ENCODE measurements at regions not wholly inside any gene's neighbourhood (a gene's known extent, or its start where the extent isn't known, plus 50 kb on each side); places are given as distances from the start of the nearest gene placed in this dataset.

DNA sequence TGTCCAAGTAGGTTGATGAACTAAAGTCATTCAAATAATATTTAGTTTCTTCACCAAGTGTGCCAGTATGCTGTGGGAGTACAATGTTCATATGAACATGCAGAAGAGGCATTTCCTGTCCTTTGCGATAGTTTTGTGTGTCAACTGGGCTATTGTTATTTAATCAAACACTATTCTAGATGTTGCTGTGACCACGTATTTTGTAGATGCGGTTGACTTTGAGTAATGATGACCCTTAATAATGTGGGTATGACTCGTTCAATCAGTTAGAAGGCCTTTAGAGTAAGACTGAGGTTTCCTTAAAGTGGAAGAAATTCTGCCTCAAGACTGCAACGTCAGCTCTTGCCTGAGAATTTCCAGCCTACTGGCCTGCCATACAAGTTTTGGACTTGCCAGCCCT lies 470.7 kb upstream of the CBLB start:
- no peaks in the 10 kb centered on the region for H3K36me3 ChIP-seq (ENCODE audit: insufficient read depth in 1 of 2, low read depth in 1 of 2)
- no peak overlapping the region for H3K4me3 ChIP-seq
- WGBS, 3 donors = 92 to 95% (median 93%) methylated on average over 5 of the region's 5 CpGs
- no peaks in the 10 kb centered on the region for H3K9me3 ChIP-seq
- intact Hi-C loops (cut with DNase I) = no loop called here
- H3K4me1 ChIP-seq = peaks cover 28% of the 10 kb centered on the region
- DNase-seq (no peak), ATAC-seq (no peak)
- no peak for TF ChIP-seq CTCF (IDR thresholded peaks at IDR 0.05)
- no peaks in the 10 kb centered on the region for H3K27me3 ChIP-seq (ENCODE audit: insufficient read depth in 3 of 3, low read length in 2 of 3)
- H3K27ac ChIP-seq = no peak overlapping the region

GRCh38 chr3:106341087-106341486 lies 472.3 kb upstream of the CBLB start:
- peak overlapping the region; percentile 35 for H3K4me3 ChIP-seq
- WGBS, 3 donors = 22 to 48% (median 30%) methylated on average over 6 of the region's 6 CpGs
- ATAC-seq = peak in 3 of 4 donors; percentile 74 to 82 (median 82)

DNA sequence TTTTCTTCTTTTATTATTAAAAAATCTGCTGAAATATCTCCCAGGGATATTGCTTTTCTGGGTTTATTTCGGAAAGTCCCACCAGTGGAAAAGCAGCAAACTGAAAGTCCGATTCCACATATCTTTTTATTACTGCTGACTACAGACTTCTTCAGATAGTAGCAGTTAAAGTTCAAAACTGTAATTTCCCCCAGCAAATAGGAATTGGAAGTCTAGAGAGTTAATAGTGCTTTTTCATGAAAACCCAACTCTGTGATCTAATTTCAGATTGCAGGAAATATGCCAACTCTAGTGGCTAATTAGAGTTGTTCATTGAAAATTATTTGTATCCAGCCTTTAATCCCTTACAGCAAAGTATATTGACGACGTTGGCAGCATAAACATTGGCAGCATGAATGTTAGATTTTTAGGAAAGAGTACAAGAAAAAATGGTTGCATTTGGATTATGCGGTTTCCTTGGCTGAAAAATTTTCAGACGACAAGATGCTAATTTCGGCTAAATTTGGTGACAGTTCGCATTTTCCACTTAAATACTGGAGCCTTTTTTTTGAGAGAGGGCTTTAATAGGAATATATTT lies 472.9 kb upstream of the CBLB start:
- Histone ChIP-seq H3K27me3 (ENCODE audit: insufficient read depth in 3 of 3, low read length in 2 of 3) (no peaks in the 10 kb centered on the region), H3K36me3 (ENCODE audit: insufficient read depth in 1 of 2, low read depth in 1 of 2) (no peaks in the 10 kb centered on the region), H3K9me3 (no peaks in the 10 kb centered on the region), H3K27ac (peak overlapping the region; percentile 71), H3K4me1 (peaks cover 34% of the 10 kb centered on the region), H3K4me3 (peak overlapping the region; percentile 35)
- DNase-seq = no peak
- no peak for TF ChIP-seq CTCF (IDR thresholded peaks at IDR 0.05)
- intact Hi-C loops (cut with DNase I) = no loop called here
- ATAC-seq = no peak
- WGBS, 3 donors = 58 to 77% (median 61%) methylated on average over 8 of the region's 8 CpGs

More at GRCh38 chr3:106341087-106341486, 472.3 kb upstream of the CBLB start:
- Histone ChIP-seq H3K27ac (peak overlapping the region; percentile 71), H3K27me3 (ENCODE audit: insufficient read depth in 3 of 3, low read length in 2 of 3) (no peaks in the 10 kb centered on the region), H3K36me3 (ENCODE audit: insufficient read depth in 1 of 2, low read depth in 1 of 2) (no peaks in the 10 kb centered on the region), H3K9me3 (no peaks in the 10 kb centered on the region), H3K4me1 (peaks cover 34% of the 10 kb centered on the region)
- intact Hi-C loops (cut with DNase I) = no loop called here
- DNase-seq = peak in 1 of 2 donors; percentile 71
- TF ChIP-seq CTCF (IDR thresholded peaks at IDR 0.05) = no peak

DNA sequence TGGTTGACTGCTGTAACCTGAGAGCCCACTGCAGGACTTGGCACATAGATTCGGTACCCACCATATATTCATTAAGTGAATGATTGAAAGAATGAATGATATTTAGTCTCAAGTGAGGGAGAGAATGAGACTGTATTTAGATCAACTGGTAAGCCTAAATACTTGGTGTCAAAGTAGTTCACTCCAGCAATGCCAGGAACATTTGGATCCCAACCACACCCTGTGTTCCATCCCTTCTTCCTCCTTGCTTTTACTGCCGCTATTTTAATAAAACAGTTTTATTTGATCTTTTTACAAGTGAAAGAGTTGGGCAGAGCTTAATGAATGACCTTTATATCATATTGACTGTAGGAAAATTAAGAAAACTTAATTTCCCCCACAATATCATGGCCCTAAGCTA lies 473.6 kb upstream of the CBLB start:
- ATAC-seq (peak in 2 of 4 donors; percentile 37 to 64), DNase-seq (no peak)
- no peaks in the 10 kb centered on the region for H3K27me3 ChIP-seq (ENCODE audit: insufficient read depth in 3 of 3, low read length in 2 of 3)
- TF ChIP-seq CTCF (IDR thresholded peaks at IDR 0.05) = no peak
- H3K36me3 ChIP-seq (ENCODE audit: insufficient read depth in 1 of 2, low read depth in 1 of 2) = no peaks in the 10 kb centered on the region
- no peak overlapping the region for H3K4me3 ChIP-seq
- WGBS, 3 donors = 29 to 55% (median 34%) methylated on average over 2 of the region's 2 CpGs
- intact Hi-C loops (cut with DNase I) = no loop called here
- H3K27ac ChIP-seq = peak overlapping the region; percentile 71
- H3K9me3 ChIP-seq = no peaks in the 10 kb centered on the region
- H3K4me1 ChIP-seq = peaks cover 36% of the 10 kb centered on the region

GRCh38 chr3:106343811-106344210 lies 475.0 kb upstream of the CBLB start:
- ATAC-seq = no peak
- intact Hi-C loops (cut with DNase I) = no loop called here

More at GRCh38 chr3:106343811-106344210, 475.0 kb upstream of the CBLB start:
- no peaks in the 10 kb centered on the region for H3K9me3 ChIP-seq
- peak overlapping the region; percentile 85 for H3K27ac ChIP-seq
- no peak for TF ChIP-seq CTCF (IDR thresholded peaks at IDR 0.05)
- no peaks in the 10 kb centered on the region for H3K27me3 ChIP-seq (ENCODE audit: insufficient read depth in 3 of 3, low read length in 2 of 3)
- no peak for DNase-seq
- no peak overlapping the region for H3K4me3 ChIP-seq
- H3K36me3 ChIP-seq (ENCODE audit: insufficient read depth in 1 of 2, low read depth in 1 of 2) = no peaks in the 10 kb centered on the region
- H3K4me1 ChIP-seq = peaks cover 43% of the 10 kb centered on the region
